Sigmoid colon (tissue), 6 donors: ENCODE measurements at regions not wholly inside any gene's neighbourhood (a gene's known extent, or its start where the extent isn't known, plus 50 kb on each side); places are given as distances from the start of the nearest gene placed in this dataset.

ENCODE experiments used
- DNase-seq: peaks from one replicate; pipeline ENCODE4 v3.0.0-alpha.2; 2019
- H3K27ac ChIP-seq, 4 donors: fragments of 200-600 bp; sonication (generic); one replicate each; pipeline ENCODE4 v1.5.1; 2016 to 2019; ENCODE audit warnings: mild to moderate bottlenecking in 1 of 4
- H3K27me3 ChIP-seq, 3 donors: fragments of 200-600 bp; sonication (generic); one replicate each; pipeline ENCODE4 v1.5.1; 2019; ENCODE audit warnings: mild to moderate bottlenecking in 1 of 3
- H3K36me3 ChIP-seq, 4 donors: fragments of 200-600 bp; sonication (generic); one replicate each; pipeline ENCODE4 v1.5.1; 2016 to 2019
- H3K4me1 ChIP-seq, 4 donors: fragments of 200-600 bp; sonication (generic); one replicate each; pipeline ENCODE4 v1.5.1; 2017 to 2019
- H3K4me3 ChIP-seq, 4 donors: fragments of 200-600 bp; sonication (generic); one replicate each; pipeline ENCODE4 v1.5.1; 2017 to 2019; ENCODE audit warnings: mild to moderate bottlenecking in 2 of 4, moderate library complexity in 1 of 4
- H3K9me3 ChIP-seq, 4 donors: fragments of 200-600 bp in 3 of 4; sonication (generic) in 3 of 4; one replicate each; pipeline versions ENCODE4 v1.5.1 to v1.6.1; 2013 to 2019
- CTCF ChIP-seq, 4 experiments: fragments of 450-650 bp in 3 of 4; fragments of 200-600 bp in 1 of 4; IDR thresholded peaks; one replicate each; pipeline ENCODE4 v1.5.1; 2016 to 2019; ENCODE audit warnings: antibody characterized with exemption in 4 of 4, mild to moderate bottlenecking in 3 of 4, moderate library complexity in 2 of 4
- EP300 ChIP-seq, 4 donors: sonication (generic); formaldehyde crosslinking; IDR thresholded peaks; one replicate each; pipeline ENCODE4 v1.6.1; 2017; ENCODE audit warnings: antibody characterized with exemption in 4 of 4
- POLR2A ChIP-seq, 2 donors: fragments of 450-650 bp; IDR thresholded peaks; one replicate each; pipeline ENCODE4 v1.6.1; 2016; ENCODE audit warnings: antibody characterized with exemption in 2 of 2, mild to moderate bottlenecking in 2 of 2, moderate library complexity in 2 of 2
- POLR2AphosphoS5 ChIP-seq, 4 donors: sonication (generic); formaldehyde crosslinking; IDR thresholded peaks; one replicate each; pipeline ENCODE4 v1.6.1; 2017; ENCODE audit warnings: antibody characterized with exemption in 4 of 4
- WGBS, 2 donors: extraction: QIAGEN DNeasy Blood & Tissue Kit; methylation state at CpG; one replicate each; pipeline ENCODE4 v1.1.7; 2013; 5-methylcytosine and 5-hydroxymethylcytosine counted together
- intact Hi-C: fragments of 100-400 bp; cut with DNase I; formaldehyde crosslinking; loops from one replicate; pipeline ENCODE4 v1.15.1; 2023
- donor health status: healthy with polysubstance abuse.
- donor health status: healthy.

- TF ChIP-seq EP300 (IDR thresholded peaks at IDR 0.05) = no peak
- TF ChIP-seq CTCF (IDR thresholded peaks at IDR 0.05) = no peak
- no peak for TF ChIP-seq POLR2AphosphoS5 (IDR thresholded peaks at IDR 0.05)
- TF ChIP-seq POLR2A (IDR thresholded peaks at IDR 0.05) = no peak
- WGBS, 2 donors = 53 to 65% methylated on average over 3 of the region's 3 CpGs
- no peaks in the 10 kb centered on the region for H3K27me3 ChIP-seq
- H3K27ac ChIP-seq = no peak overlapping the region
- H3K36me3 ChIP-seq = no peaks in the 10 kb centered on the region
- no peak overlapping the region for H3K4me3 ChIP-seq
- intact Hi-C loops = no loop called here
- peaks cover 0 to 6% (median 0%) of the 10 kb centered on the region in 4 donors for H3K9me3 ChIP-seq
- DNase-seq = no peak
- H3K4me1 ChIP-seq = no peaks in the 10 kb centered on the region
These were observed 491.8 kb downstream of the CDH2 start for GRCh38 chr18:27685091-27685490.

- no peak overlapping the region for H3K4me3 ChIP-seq
- intact Hi-C loops = no loop called here
- TF ChIP-seq POLR2A (IDR thresholded peaks at IDR 0.05) = no peak
- TF ChIP-seq EP300 (IDR thresholded peaks at IDR 0.05) = no peak
- H3K4me1 ChIP-seq = no peaks in the 10 kb centered on the region
- no peak for DNase-seq
- H3K27me3 ChIP-seq = no peaks in the 10 kb centered on the region
- H3K36me3 ChIP-seq = no peaks in the 10 kb centered on the region
- WGBS, 2 donors = 84 to 89% methylated on average over 3 of the region's 3 CpGs
- peaks cover 0 to 6% (median 0%) of the 10 kb centered on the region in 4 donors for H3K9me3 ChIP-seq
- no peak overlapping the region for H3K27ac ChIP-seq
These were observed 489.3 kb upstream of the CHST9 start for GRCh38 chr18:27674411-27674810.

GRCh38 chr18:27673861-27674260 is 488.8 kb upstream of the CHST9 start:
- no peaks in the 10 kb centered on the region for H3K27me3 ChIP-seq
- intact Hi-C loops = no loop called here
- DNase-seq = no peak
- H3K36me3 ChIP-seq = no peaks in the 10 kb centered on the region
- H3K4me3 ChIP-seq = no peak overlapping the region
- H3K4me1 ChIP-seq = no peaks in the 10 kb centered on the region
- 94 to 96% methylated on average over 27 of the region's 27 CpGs for WGBS, 2 donors
- peaks cover 0 to 6% (median 0%) of the 10 kb centered on the region in 4 donors for H3K9me3 ChIP-seq
- no peak overlapping the region for H3K27ac ChIP-seq
- TF ChIP-seq CTCF (IDR thresholded peaks at IDR 0.05) (no peak), EP300 (IDR thresholded peaks at IDR 0.05) (no peak), POLR2AphosphoS5 (IDR thresholded peaks at IDR 0.05) (no peak), POLR2A (IDR thresholded peaks at IDR 0.05) (no peak)

- no peak overlapping the region for H3K4me3 ChIP-seq
- H3K27ac ChIP-seq = no peak overlapping the region
- no peaks in the 10 kb centered on the region for H3K36me3 ChIP-seq
- intact Hi-C loops = no loop called here
- no peak for TF ChIP-seq CTCF (IDR thresholded peaks at IDR 0.05)
- TF ChIP-seq POLR2A (IDR thresholded peaks at IDR 0.05) = no peak
- no peak for TF ChIP-seq POLR2AphosphoS5 (IDR thresholded peaks at IDR 0.05)
- peaks cover 0 to 6% (median 0%) of the 10 kb centered on the region in 4 donors for H3K9me3 ChIP-seq
- no peak for DNase-seq
- H3K27me3 ChIP-seq = no peaks in the 10 kb centered on the region
- no peaks in the 10 kb centered on the region for H3K4me1 ChIP-seq
- WGBS, 2 donors = 96 to 100% methylated on average over 1 of the region's 1 CpG
These were observed 483.1 kb upstream of the CHST9 start for GRCh38 chr18:27668158-27668557.

- Histone ChIP-seq H3K27me3 (no peaks in the 10 kb centered on the region), H3K27ac (no peak overlapping the region), H3K9me3 (peaks cover 0 to 5% (median 0%) of the 10 kb centered on the region in 4 donors), H3K4me1 (no peaks in the 10 kb centered on the region), H3K4me3 (no peak overlapping the region), H3K36me3 (no peaks in the 10 kb centered on the region)
- TF ChIP-seq POLR2A (IDR thresholded peaks at IDR 0.05) (no peak), CTCF (IDR thresholded peaks at IDR 0.05) (no peak), POLR2AphosphoS5 (IDR thresholded peaks at IDR 0.05) (no peak), EP300 (IDR thresholded peaks at IDR 0.05) (no peak)
- intact Hi-C loops = no loop called here
- WGBS, 2 donors = 42 to 74% methylated on average over 6 of the region's 6 CpGs
- DNase-seq = no peak
These were observed 482.0 kb upstream of the CHST9 start for GRCh38 chr18:27667064-27667463.
